K562 (cell line): ENCODE measurements at regions not wholly inside any gene's neighbourhood (a gene's known extent, or its start where the extent isn't known, plus 50 kb on each side); places are given as distances from the start of the nearest gene placed in this dataset.

ENCODE experiments used
- ATAC-seq: fragments of 200-7000 bp; cut with Tn5 transposase; 3 replicates; pipeline ENCODE4 v1.9.1; 2020; ENCODE audit warnings: moderate library complexity
- BruUV-seq: library from RNA; stranded (reverse); fragments of 400-500 nt; replicated peaks from 2 replicates; lab custom pipeline; 2021; lab: Mats Ljungman, UMichigan
- CTCF ChIA-PET: fragments of 300-600 bp; formaldehyde crosslinking; extraction: SDS; loops from one replicate; lab custom pipeline; 2021; ENCODE audit warnings: low intra/inter-chr PET ratio; lab: Yijun Ruan, JAX
- POLR2A ChIA-PET: fragments of 300-600, 350-650 bp; sonication (Branson Sonifier 250); formaldehyde crosslinking; extraction: SDS; loops from one replicate; lab custom pipeline; 2021; ENCODE audit warnings: antibody characterized with exemption, inconsistent platforms; lab: Yijun Ruan, JAX
- DNase-seq, 4 experiments: peaks; one replicate each; pipeline versions ENCODE4 v3.0.0 to v3.0.0-alpha.2; 2011 to 2018; ENCODE audit warnings: low spot score in 3 of 4, mixed read lengths in 3 of 4; ENCODE audit errors: extremely low read depth in 1 of 4
- FAIRE-seq: peaks from 2 replicates; lab custom pipeline; 2011; peaks lifted over from hg19 to GRCh38; lab: Jason Lieb, UNC
- H2AFZ ChIP-seq: 2 replicates; pipeline ENCODE4 v1.6.0; 2011; ENCODE audit warnings: low read depth, low read length, control low read depth, inconsistent platforms
- H3K27ac ChIP-seq: fragments of 200-600 bp; 3 replicates; pipeline ENCODE4 v1.8.0; 2011; ENCODE audit warnings: low read depth, mild to moderate bottlenecking, control low read depth, inconsistent platforms, low read length, moderate library complexity, mixed read lengths; ENCODE audit errors: extremely low read depth
- H3K27me3 ChIP-seq, 2 experiments: fragments of 300-600 bp in 1 of 2; 2 replicates in 1 of 2; 3 replicates in 1 of 2; pipeline versions ENCODE4 v1.6.0 to v1.8.0; 2011; ENCODE audit warnings: inconsistent platforms in 2 of 2, low read length in 2 of 2, mild to moderate bottlenecking in 1 of 2, mixed read lengths in 1 of 2, moderate library complexity in 1 of 2; ENCODE audit not compliant: control insufficient read depth in 2 of 2, insufficient read depth in 2 of 2
- H3K36me3 ChIP-seq: fragments of 300-600 bp; 3 replicates; pipeline ENCODE4 v1.8.0; 2011; ENCODE audit warnings: mild to moderate bottlenecking, low read length, inconsistent platforms; ENCODE audit not compliant: control insufficient read depth, insufficient read depth
- H3K4me1 ChIP-seq, 2 experiments: fragments of 200-600 bp in 1 of 2; replicated peaks in 1 of 2; 2 replicates in 1 of 2; 3 replicates in 1 of 2; pipeline versions ENCODE4 v1.5.1 to v1.8.0; 2011; ENCODE audit warnings: inconsistent platforms in 2 of 2, low read length in 2 of 2, mild to moderate bottlenecking in 1 of 2, mixed read lengths in 1 of 2, moderate library complexity in 1 of 2; ENCODE audit not compliant: control insufficient read depth in 2 of 2, insufficient read depth in 2 of 2
- H3K4me2 ChIP-seq: 2 replicates; pipeline ENCODE4 v1.6.1; 2011; ENCODE audit warnings: low read length, control low read depth, inconsistent platforms, mixed read lengths; ENCODE audit not compliant: insufficient read depth
- H3K4me3 ChIP-seq: fragments of 200-600 bp; sonication (generic), shearing (Covaris generic); 2 replicates; pipeline ENCODE4 v1.5.1; 2016; ENCODE audit warnings: control low read depth, inconsistent platforms
- H3K79me2 ChIP-seq: fragments of 200-600 bp; 3 replicates; pipeline ENCODE4 v1.8.0; 2011; ENCODE audit warnings: low read length, inconsistent platforms; ENCODE audit not compliant: control insufficient read depth, insufficient read depth
- H3K9ac ChIP-seq, 2 experiments: 2 replicates each; pipeline versions ENCODE4 v1.6.0 to v1.6.1; 2011; ENCODE audit warnings: low read depth in 2 of 2, low read length in 2 of 2, control low read depth in 1 of 2, inconsistent platforms in 1 of 2, mild to moderate bottlenecking in 1 of 2, mixed read lengths in 1 of 2; ENCODE audit not compliant: insufficient read depth in 1 of 2
- H3K9me1 ChIP-seq: one replicate; pipeline ENCODE4 v1.6.0; 2011; ENCODE audit warnings: inconsistent platforms, mild to moderate bottlenecking, low read length, moderate library complexity; ENCODE audit not compliant: control insufficient read depth, insufficient read depth
- H3K9me3 ChIP-seq: replicated peaks from 2 replicates; pipeline ENCODE4 v1.5.1; 2011; ENCODE audit warnings: low read depth, low read length, inconsistent platforms; ENCODE audit not compliant: control insufficient read depth, insufficient read depth
- H4K20me1 ChIP-seq: replicated peaks from 2 replicates; pipeline ENCODE4 v1.6.1; 2011; ENCODE audit warnings: low read length, inconsistent platforms, mixed read lengths; ENCODE audit not compliant: control insufficient read depth, insufficient read depth
- ELF1 ChIP-seq: fragments of 200-800 bp; sonication (Bioruptor generic); IDR thresholded peaks from 2 replicates; pipeline ENCODE4 v1.6.1; 2016; ENCODE audit warnings: missing genetic modification characterization, missing compliant biosample characterization
- ELF4 ChIP-seq: fragments of 450-650 bp; formaldehyde crosslinking; IDR thresholded peaks from 2 replicates; pipeline ENCODE4 v1.4.0; 2022; ENCODE audit warnings: missing genetic modification characterization
- HMG20A ChIP-seq: fragments of 450-650 bp; formaldehyde crosslinking; conservative IDR thresholded peaks from 2 replicates; pipeline ENCODE4 v1.4.0; 2020; ENCODE audit warnings: mild to moderate bottlenecking, mixed read lengths
- KLF16 ChIP-seq: IDR thresholded peaks from 2 replicates; pipeline ENCODE4 v1.6.1; 2016; ENCODE audit warnings: antibody characterized with exemption
- NFE2L1 ChIP-seq: fragments of 450-650 bp; IDR thresholded peaks from 2 replicates; pipeline ENCODE4 v1.6.1; 2016; ENCODE audit warnings: missing genetic modification characterization, low read depth, mild to moderate bottlenecking, missing compliant biosample characterization, moderate library complexity, borderline replicate concordance
- PTBP1 ChIP-seq: fragments of 200-400 bp; formaldehyde crosslinking; IDR thresholded peaks from 2 replicates; pipeline ENCODE4 v1.6.1; 2017; ENCODE audit warnings: low read depth, low read length
- SAFB2 ChIP-seq: fragments of 200-400 bp; formaldehyde crosslinking; IDR thresholded peaks from 2 replicates; pipeline ENCODE4 v1.6.1; 2018; ENCODE audit warnings: borderline replicate concordance, low read length, low read depth, moderate library complexity; ENCODE audit not compliant: severe bottlenecking
- SUPT5H ChIP-seq: fragments of 450-650 bp; IDR thresholded peaks from 2 replicates; pipeline ENCODE4 v1.6.1; 2016
- TOE1 ChIP-seq, 2 experiments: fragments of 450-650 bp in 1 of 2; sonication (generic) in 1 of 2; formaldehyde crosslinking in 1 of 2; IDR thresholded peaks; 2 replicates each; pipeline versions ENCODE4 v1.7.1 to v1.8.0; 2016 to 2022; ENCODE audit warnings: borderline replicate concordance in 2 of 2, mild to moderate bottlenecking in 2 of 2, antibody characterized with exemption in 1 of 2, inconsistent platforms in 1 of 2, low read depth in 1 of 2, missing genetic modification reagents in 1 of 2, moderate library complexity in 1 of 2
- ZNF143 ChIP-seq: sonication (generic); formaldehyde crosslinking; IDR thresholded peaks from 2 replicates; pipeline ENCODE4 v1.9.0; 2022; ENCODE audit warnings: mild to moderate bottlenecking, missing genetic modification reagents
- ZNF224 ChIP-seq: sonication (generic); formaldehyde crosslinking; IDR thresholded peaks from 2 replicates; pipeline ENCODE4 v1.8.0; 2022; ENCODE audit warnings: mild to moderate bottlenecking, missing genetic modification reagents
- ZNF696 ChIP-seq: fragments of 250-450 bp; sonication (Bioruptor Pico); conservative IDR thresholded peaks from 2 replicates; pipeline ENCODE4 v1.4.0; 2020; ENCODE audit warnings: mild to moderate bottlenecking, moderate library complexity
- WGBS: fragments of 100-300 bp; shearing (Covaris generic); methylation state at CpG from one replicate; pipeline ENCODE4 v1.1.6; 2016; ENCODE audit warnings: low coverage, mixed read lengths; ENCODE audit not compliant: insufficient coverage; ENCODE audit errors: missing lambda C conversion rate; 5-methylcytosine and 5-hydroxymethylcytosine counted together
- in situ Hi-C: fragments of 300-500 bp; cut with MboI; formaldehyde crosslinking; loops from 4 replicates; pipeline ENCODE4 v1.15.0; 2018; ENCODE audit warnings: inconsistent platforms, mixed read lengths
- intact Hi-C: fragments of 100-400 bp; cut with micrococcal nuclease; formaldehyde crosslinking; loops from 2 replicates; pipeline ENCODE4 v1.14.2; 2022
- TF ChIP-seq, protein P1 (sequence below): fragments of 250-450 bp; sonication (Bioruptor Pico); IDR thresholded peaks from 2 replicates; pipeline ENCODE4 v1.8.0; 2022; ENCODE audit warnings: moderate library complexity, mild to moderate bottlenecking, inconsistent platforms
- TF ChIP-seq, protein P2 (sequence below): fragments of 250-450 bp; sonication (Bioruptor Pico); IDR thresholded peaks from 2 replicates; pipeline ENCODE4 v1.4.0; 2020; ENCODE audit warnings: mild to moderate bottlenecking, moderate library complexity
- TF ChIP-seq, protein P3 (sequence below): sonication (generic); formaldehyde crosslinking; IDR thresholded peaks from 2 replicates; pipeline ENCODE4 v1.8.1; 2023; ENCODE audit warnings: mild to moderate bottlenecking, missing genetic modification reagents, moderate library complexity

DNA sequence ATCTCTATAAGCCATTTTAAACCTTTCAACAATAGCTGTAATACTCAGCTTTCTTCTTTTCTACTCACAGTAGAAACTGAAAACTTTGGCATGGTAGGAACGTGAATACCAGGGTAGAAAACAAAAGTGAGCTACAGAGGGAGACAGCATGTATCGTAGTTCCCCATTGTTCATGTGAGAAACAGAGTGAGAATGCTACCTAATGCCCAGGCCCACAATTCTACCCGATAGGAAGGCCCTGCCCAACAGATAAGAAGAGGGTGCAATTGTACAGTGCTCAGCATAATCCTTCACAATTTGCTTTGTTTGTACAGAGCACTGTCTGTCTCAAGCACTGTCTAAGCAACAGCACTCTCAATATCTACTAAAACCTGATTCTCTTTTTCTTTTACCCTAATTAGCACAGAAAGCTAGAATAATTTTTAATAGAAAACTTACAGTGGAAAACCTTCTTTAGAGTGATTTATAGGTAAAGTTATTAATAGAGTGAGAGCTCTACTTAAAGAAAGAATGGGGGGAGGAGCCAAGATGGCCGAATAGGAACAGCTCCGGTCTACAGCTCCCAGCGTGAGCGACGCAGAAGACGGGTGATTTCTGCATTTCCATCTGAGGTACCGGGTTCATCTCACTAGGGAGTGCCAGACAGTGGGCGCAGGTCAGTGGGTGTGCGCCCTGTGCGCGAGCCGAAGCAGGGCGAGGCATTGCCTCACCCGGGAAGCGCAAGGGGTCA, 322.3 kb downstream of the EFNB2 start:
- H3K4me3 ChIP-seq = no peak overlapping the region
- BruUV-seq = no TSS peak
- TF ChIP-seq, protein P1, sequence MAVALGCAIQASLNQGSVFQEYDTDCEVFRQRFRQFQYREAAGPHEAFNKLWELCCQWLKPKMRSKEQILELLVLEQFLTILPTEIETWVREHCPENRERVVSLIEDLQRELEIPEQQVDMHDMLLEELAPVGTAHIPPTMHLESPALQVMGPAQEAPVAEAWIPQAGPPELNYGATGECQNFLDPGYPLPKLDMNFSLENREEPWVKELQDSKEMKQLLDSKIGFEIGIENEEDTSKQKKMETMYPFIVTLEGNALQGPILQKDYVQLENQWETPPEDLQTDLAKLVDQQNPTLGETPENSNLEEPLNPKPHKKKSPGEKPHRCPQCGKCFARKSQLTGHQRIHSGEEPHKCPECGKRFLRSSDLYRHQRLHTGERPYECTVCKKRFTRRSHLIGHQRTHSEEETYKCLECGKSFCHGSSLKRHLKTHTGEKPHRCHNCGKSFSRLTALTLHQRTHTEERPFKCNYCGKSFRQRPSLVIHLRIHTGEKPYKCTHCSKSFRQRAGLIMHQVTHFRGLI = no peak
- TF ChIP-seq SUPT5H (no peak), NFE2L1 (no peak), ELF1 (tag) (no peak), SAFB2 (no peak), PTBP1 (no peak), KLF16 (no peak), HMG20A (CRISPR knock-in tag) (no peak), ZNF696 (CRISPR knock-in tag) (no peak), TOE1 (IDR thresholded peaks at IDR 0.05; ENCODE audit: borderline replicate concordance) (no peak), TOE1 (CRISPR knock-in tag; IDR thresholded peaks at IDR 0.05; ENCODE audit: borderline replicate concordance, low read depth) (no peak), ZNF224 (no peak), ZNF143 (CRISPR knock-in tag) (no peak), ELF4 (CRISPR knock-in tag) (no peak)
- TF ChIP-seq, protein P2, sequence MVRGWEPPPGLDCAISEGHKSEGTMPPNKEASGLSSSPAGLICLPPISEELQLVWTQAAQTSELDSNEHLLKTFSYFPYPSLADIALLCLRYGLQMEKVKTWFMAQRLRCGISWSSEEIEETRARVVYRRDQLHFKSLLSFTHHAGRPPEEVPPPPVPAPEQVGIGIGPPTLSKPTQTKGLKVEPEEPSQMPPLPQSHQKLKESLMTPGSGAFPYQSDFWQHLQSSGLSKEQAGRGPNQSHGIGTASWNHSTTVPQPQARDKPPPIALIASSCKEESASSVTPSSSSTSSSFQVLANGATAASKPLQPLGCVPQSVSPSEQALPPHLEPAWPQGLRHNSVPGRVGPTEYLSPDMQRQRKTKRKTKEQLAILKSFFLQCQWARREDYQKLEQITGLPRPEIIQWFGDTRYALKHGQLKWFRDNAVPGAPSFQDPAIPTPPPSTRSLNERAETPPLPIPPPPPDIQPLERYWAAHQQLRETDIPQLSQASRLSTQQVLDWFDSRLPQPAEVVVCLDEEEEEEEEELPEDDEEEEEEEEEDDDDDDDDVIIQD = no peak
- TF ChIP-seq, protein P3, sequence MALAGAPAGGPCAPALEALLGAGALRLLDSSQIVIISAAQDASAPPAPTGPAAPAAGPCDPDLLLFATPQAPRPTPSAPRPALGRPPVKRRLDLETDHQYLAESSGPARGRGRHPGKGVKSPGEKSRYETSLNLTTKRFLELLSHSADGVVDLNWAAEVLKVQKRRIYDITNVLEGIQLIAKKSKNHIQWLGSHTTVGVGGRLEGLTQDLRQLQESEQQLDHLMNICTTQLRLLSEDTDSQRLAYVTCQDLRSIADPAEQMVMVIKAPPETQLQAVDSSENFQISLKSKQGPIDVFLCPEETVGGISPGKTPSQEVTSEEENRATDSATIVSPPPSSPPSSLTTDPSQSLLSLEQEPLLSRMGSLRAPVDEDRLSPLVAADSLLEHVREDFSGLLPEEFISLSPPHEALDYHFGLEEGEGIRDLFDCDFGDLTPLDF = no peak
- TF ChIP-seq, all 486 proteins: peak for 0
- no peak for DNase-seq
- Histone ChIP-seq H3K27me3 (no peaks in the 10 kb centered on the region), H3K36me3 (no peaks in the 10 kb centered on the region), H3K9me3 (no peaks in the 10 kb centered on the region), H3K79me2 (no peaks in the 10 kb centered on the region), H3K9me1 (no peaks in the 10 kb centered on the region), H3K27ac (no peak overlapping the region), H3K4me2 (no peak overlapping the region), H3K9ac (no peak overlapping the region), H2AFZ (no peak overlapping the region), H4K20me1 (no peaks in the 10 kb centered on the region), H3K4me1 (no peaks in the 10 kb centered on the region)
- CTCF ChIA-PET = no interaction called here
- WGBS = 0% methylated on average over 7 of the region's 18 CpGs
- POLR2A ChIA-PET = no interaction called here
- no peak for FAIRE-seq
- in situ Hi-C loops = no loop called here
- intact Hi-C loops = no loop called here
- no peak for ATAC-seq
